HEK293 (cell line): ENCODE measurements at regions not wholly inside any gene's neighbourhood (a gene's known extent, or its start where the extent isn't known, plus 50 kb on each side); places are given as distances from the start of the nearest gene placed in this dataset.

ENCODE experiments used
- CTCF ChIA-PET: fragments of 350-600 bp; formaldehyde crosslinking; extraction: SDS; loops from one replicate; lab custom pipeline; 2021; ENCODE audit warnings: antibody characterized with exemption; lab: Yijun Ruan, JAX
- POLR2A ChIA-PET: fragments of 300-600 bp; formaldehyde crosslinking; extraction: SDS; loops from one replicate; lab custom pipeline; 2020; ENCODE audit warnings: antibody characterized with exemption, inconsistent platforms; lab: Yijun Ruan, JAX
- H3K27ac ChIP-seq: fragments of 200-500 bp; sonication (Bioruptor generic); 2 replicates; pipeline ENCODE4 v1.5.1; 2014; ENCODE audit warnings: low read depth, low read length, control low read depth, inconsistent platforms; ENCODE audit errors: extremely low read depth
- H3K36me3 ChIP-seq, 2 experiments: fragments of 200-500 bp in 1 of 2; sonication (Bioruptor generic) in 1 of 2; 1 replicate in 1 of 2; 2 replicates in 1 of 2; pipeline ENCODE4 v1.5.1; 2014 to 2017; ENCODE audit warnings: inconsistent platforms in 2 of 2, low read length in 2 of 2; ENCODE audit not compliant: control insufficient read depth in 2 of 2, insufficient read depth in 1 of 2
- H3K4me1 ChIP-seq: fragments of 200-500 bp; sonication (Bioruptor generic); 2 replicates; pipeline ENCODE4 v1.5.1; 2014; ENCODE audit warnings: mild to moderate bottlenecking, low read length, inconsistent platforms; ENCODE audit not compliant: control insufficient read depth, insufficient read depth
- H3K4me3 ChIP-seq: 2 replicates; pipeline ENCODE4 v1.5.1; 2011; ENCODE audit warnings: low read depth, mild to moderate bottlenecking, control low read depth, low read length, moderate library complexity
- H3K9me3 ChIP-seq: fragments of 200-500 bp; sonication (Bioruptor generic); 2 replicates; pipeline ENCODE4 v1.5.1; 2014; ENCODE audit warnings: low read depth, low read length, inconsistent platforms; ENCODE audit not compliant: control insufficient read depth, insufficient read depth
- EGR2 ChIP-seq: fragments of 450-650 bp; formaldehyde crosslinking; IDR thresholded peaks from 2 replicates; pipeline ENCODE4 v1.5.1; 2016; ENCODE audit warnings: low read depth, missing biosample characterization, missing genetic modification characterization
- GLI2 ChIP-seq: fragments of 450-650 bp; formaldehyde crosslinking; IDR thresholded peaks from 2 replicates; pipeline ENCODE4; 2017; ENCODE audit warnings: missing biosample characterization, missing genetic modification characterization, low read depth, borderline replicate concordance
- GLIS2 ChIP-seq: fragments of 450-650 bp; formaldehyde crosslinking; IDR thresholded peaks from 2 replicates; pipeline ENCODE4 v1.5.1; 2016; ENCODE audit warnings: missing biosample characterization, missing genetic modification characterization
- MYNN ChIP-seq: fragments of 450-650 bp; formaldehyde crosslinking; IDR thresholded peaks from 2 replicates; pipeline ENCODE4 v1.5.1; 2016; ENCODE audit warnings: missing biosample characterization, missing genetic modification characterization, borderline replicate concordance
- MZF1 ChIP-seq: fragments of 450-650 bp; formaldehyde crosslinking; IDR thresholded peaks from 2 replicates; pipeline ENCODE4 v1.5.1; 2017; ENCODE audit warnings: missing biosample characterization, missing genetic modification characterization, borderline replicate concordance
- PRDM10 ChIP-seq: fragments of 450-650 bp; formaldehyde crosslinking; IDR thresholded peaks from 2 replicates; pipeline ENCODE4 v1.5.1; 2016; ENCODE audit warnings: missing biosample characterization, missing genetic modification characterization
- SALL2 ChIP-seq: fragments of 450-650 bp; formaldehyde crosslinking; IDR thresholded peaks from 2 replicates; pipeline ENCODE4 v1.5.0; 2017; ENCODE audit warnings: missing biosample characterization, mild to moderate bottlenecking, missing genetic modification characterization, borderline replicate concordance
- TRIM28 ChIP-seq: IDR thresholded peaks from 2 replicates; pipeline ENCODE4 v1.6.1; 2011; ENCODE audit warnings: low read length, control low read depth, borderline replicate concordance
- ZBTB1 ChIP-seq: fragments of 450-650 bp; formaldehyde crosslinking; IDR thresholded peaks from 2 replicates; pipeline ENCODE4 v1.5.1; 2016; ENCODE audit warnings: missing biosample characterization, missing genetic modification characterization
- ZBTB48 ChIP-seq: fragments of 450-650 bp; formaldehyde crosslinking; IDR thresholded peaks from 2 replicates; pipeline ENCODE4 v1.5.1; 2016; ENCODE audit warnings: missing biosample characterization, missing genetic modification characterization
- ZFP3 ChIP-seq: fragments of 450-650 bp; formaldehyde crosslinking; IDR thresholded peaks from 2 replicates; pipeline ENCODE4 v1.5.1; 2016; ENCODE audit warnings: low read depth, missing biosample characterization, missing genetic modification characterization
- ZNF121 ChIP-seq: fragments of 450-650 bp; formaldehyde crosslinking; IDR thresholded peaks from 2 replicates; pipeline ENCODE4 v1.5.1; 2016; ENCODE audit warnings: missing biosample characterization, missing genetic modification characterization
- ZNF132 ChIP-seq: fragments of 450-650 bp; formaldehyde crosslinking; IDR thresholded peaks from 2 replicates; pipeline ENCODE4 v1.5.1; 2017; ENCODE audit warnings: missing biosample characterization, missing genetic modification characterization, borderline replicate concordance
- ZNF138 ChIP-seq: fragments of 450-650 bp; formaldehyde crosslinking; IDR thresholded peaks from 2 replicates; pipeline ENCODE4 v1.5.1; 2016; ENCODE audit warnings: missing biosample characterization, missing genetic modification characterization, borderline replicate concordance
- ZNF155 ChIP-seq: fragments of 450-650 bp; formaldehyde crosslinking; IDR thresholded peaks from 2 replicates; pipeline ENCODE4 v1.5.1; 2016; ENCODE audit warnings: missing biosample characterization, missing genetic modification characterization
- ZNF184 ChIP-seq: fragments of 450-650 bp; IDR thresholded peaks from 2 replicates; pipeline ENCODE4 v1.5.1; 2018; ENCODE audit warnings: missing biosample characterization, mild to moderate bottlenecking, missing genetic modification characterization
- ZNF19 ChIP-seq: fragments of 450-650 bp; formaldehyde crosslinking; IDR thresholded peaks from 2 replicates; pipeline ENCODE4; 2016; ENCODE audit warnings: missing biosample characterization, missing genetic modification characterization, low read depth
- ZNF202 ChIP-seq: fragments of 450-650 bp; formaldehyde crosslinking; IDR thresholded peaks from 2 replicates; pipeline ENCODE4 v1.5.1; 2016; ENCODE audit warnings: missing biosample characterization, missing genetic modification characterization, borderline replicate concordance
- ZNF23 ChIP-seq: fragments of 450-650 bp; formaldehyde crosslinking; IDR thresholded peaks from 2 replicates; pipeline ENCODE4 v1.5.1; 2016; ENCODE audit warnings: missing biosample characterization, missing genetic modification characterization, borderline replicate concordance
- ZNF24 ChIP-seq: fragments of 450-650 bp; formaldehyde crosslinking; IDR thresholded peaks from 2 replicates; pipeline ENCODE4 v1.5.1; 2016; ENCODE audit warnings: missing biosample characterization, missing genetic modification characterization
- ZNF248 ChIP-seq: fragments of 450-650 bp; formaldehyde crosslinking; IDR thresholded peaks from 2 replicates; pipeline ENCODE4 v1.5.1; 2017; ENCODE audit warnings: missing biosample characterization, missing genetic modification characterization
- ZNF292 ChIP-seq: fragments of 450-650 bp; formaldehyde crosslinking; IDR thresholded peaks from 2 replicates; pipeline ENCODE4 v1.5.1; 2016; ENCODE audit warnings: low read depth, missing biosample characterization, missing genetic modification characterization, borderline replicate concordance
- ZNF341 ChIP-seq: fragments of 450-650 bp; formaldehyde crosslinking; IDR thresholded peaks from 2 replicates; pipeline ENCODE4; 2016; ENCODE audit warnings: low read depth, missing biosample characterization, missing genetic modification characterization
- ZNF350 ChIP-seq: fragments of 450-650 bp; formaldehyde crosslinking; IDR thresholded peaks from 2 replicates; pipeline ENCODE4 v1.5.0; 2017; ENCODE audit warnings: missing biosample characterization, mild to moderate bottlenecking, missing genetic modification characterization
- ZNF48 ChIP-seq: fragments of 450-650 bp; formaldehyde crosslinking; IDR thresholded peaks from 2 replicates; pipeline ENCODE4 v1.5.1; 2016; ENCODE audit warnings: missing biosample characterization, missing genetic modification characterization
- ZNF549 ChIP-seq: fragments of 450-650 bp; IDR thresholded peaks from 2 replicates; pipeline ENCODE4 v1.5.1; 2018; ENCODE audit warnings: missing biosample characterization, missing genetic modification characterization, mild to moderate bottlenecking, inconsistent platforms, moderate library complexity
- ZNF561 ChIP-seq: fragments of 450-650 bp; IDR thresholded peaks from 2 replicates; pipeline ENCODE4 v1.5.1; 2018; ENCODE audit warnings: missing biosample characterization, missing genetic modification characterization, borderline replicate concordance
- ZNF692 ChIP-seq: fragments of 450-650 bp; formaldehyde crosslinking; IDR thresholded peaks from 2 replicates; pipeline ENCODE4 v1.5.1; 2016; ENCODE audit warnings: missing biosample characterization, missing genetic modification characterization
- ZSCAN30 ChIP-seq: fragments of 450-650 bp; IDR thresholded peaks from 2 replicates; pipeline ENCODE4 v1.5.1; 2018; ENCODE audit warnings: missing biosample characterization, mild to moderate bottlenecking, missing genetic modification characterization, moderate library complexity

GRCh38 chr16:61549327-61549726, 486.9 kb downstream of the CDH8 start:
- H3K9me3 ChIP-seq: no peaks in the 10 kb centered on the region
- no peak overlapping the region for H3K4me3 ChIP-seq
- POLR2A ChIA-PET: no interaction called here
- H3K36me3 ChIP-seq: no peaks in the 10 kb centered on the region
- no peaks in the 10 kb centered on the region for H3K4me1 ChIP-seq
- H3K27ac ChIP-seq: no peak overlapping the region
- CTCF ChIA-PET: no interaction called here
- TF ChIP-seq ZNF184 (tag by site-specific recombination): no peak
- TF ChIP-seq ZBTB48 (tag by site-specific recombination): no peak
- TF ChIP-seq ZNF19: no peak
- TF ChIP-seq ZBTB1 (tag by site-specific recombination): no peak
- TF ChIP-seq ZNF24 (tag by site-specific recombination): no peak
- TF ChIP-seq ZNF132 (tag by site-specific recombination): no peak
- no peak for TF ChIP-seq ZNF549 (tag by site-specific recombination)
- TF ChIP-seq TRIM28: no peak
- no peak for TF ChIP-seq EGR2 (tag by site-specific recombination)
- TF ChIP-seq GLIS2 (tag by site-specific recombination): no peak
- TF ChIP-seq ZNF121 (tag by site-specific recombination): no peak
- TF ChIP-seq ZNF138 (tag by site-specific recombination): no peak
- TF ChIP-seq ZNF48 (tag by site-specific recombination): no peak

- Histone ChIP-seq H3K27ac (no peak overlapping the region), H3K4me1 (no peaks in the 10 kb centered on the region), H3K4me3 (no peak overlapping the region), H3K36me3 (no peaks in the 10 kb centered on the region), H3K9me3 (no peaks in the 10 kb centered on the region)
- TF ChIP-seq GLI2 (tag by site-specific recombination): no peak
- TF ChIP-seq ZNF350: no peak
- no peak for TF ChIP-seq ZSCAN30
- TF ChIP-seq MYNN (tag by site-specific recombination): no peak
- TF ChIP-seq ZNF23: no peak
- TF ChIP-seq MZF1 (tag by site-specific recombination): no peak
- no peak for TF ChIP-seq ZNF341 (tag by site-specific recombination)
- no peak for TF ChIP-seq SALL2 (tag by site-specific recombination)
- TF ChIP-seq ZNF292 (tag by site-specific recombination): no peak
- no peak for TF ChIP-seq ZNF24 (tag by site-specific recombination)
- CTCF ChIA-PET: no interaction called here
- POLR2A ChIA-PET: no interaction called here
Measured at GRCh38 chr16:61547626-61548025, 488.6 kb downstream of the CDH8 start.

- Histone ChIP-seq H3K9me3 (no peaks in the 10 kb centered on the region), H3K36me3 (no peaks in the 10 kb centered on the region), H3K27ac (no peak overlapping the region), H3K4me3 (no peak overlapping the region), H3K4me1 (no peaks in the 10 kb centered on the region)
- POLR2A ChIA-PET: no interaction called here
- CTCF ChIA-PET: no interaction called here
- TF ChIP-seq ZNF202 (no peak), ZFP3 (tag by site-specific recombination) (no peak), PRDM10 (tag by site-specific recombination) (no peak), ZNF692 (no peak), ZBTB1 (tag by site-specific recombination) (no peak), ZNF561 (tag by site-specific recombination) (no peak), ZNF248 (no peak), ZNF155 (tag by site-specific recombination) (no peak)
Measured at GRCh38 chr16:61544165-61544564, 492.1 kb downstream of the CDH8 start.
